Activated B cell treated with CpG ODN at 0.5 μM for 24 hours (primary cell): ENCODE measurements at regions not wholly inside any gene's neighbourhood (a gene's known extent, or its start where the extent isn't known, plus 50 kb on each side); places are given as distances from the start of the nearest gene placed in this dataset.

Experiments used
- ATAC-seq: fragments of 200-7000 bp; cut with Tn5 transposase; one replicate; pipeline ENCODE4 v1.10.0; 2021; ENCODE audit warnings: low read depth, mild to moderate bottlenecking, moderate library complexity
- CTCF ChIA-PET: fragments of 350-600 bp; sonication (Branson Sonifier 250); formaldehyde crosslinking; loops from one replicate; lab custom pipeline; 2021; ENCODE audit warnings: antibody characterized with exemption; lab: Charles Lee
- POLR2A ChIA-PET: fragments of 350-600 bp; sonication (Branson Sonifier 250); formaldehyde crosslinking; loops from one replicate; lab custom pipeline; 2021; ENCODE audit warnings: antibody characterized with exemption; lab: Charles Lee
- DNase-seq: peaks from one replicate; pipeline ENCODE4 v3.0.0; 2022
- H3K27ac Mint-ChIP-seq: one replicate; pipeline ENCODE4 v1.8.0; 2020; ENCODE audit warnings: mixed read lengths
- H3K27me3 Mint-ChIP-seq: one replicate; pipeline ENCODE4 v1.8.0; 2021; ENCODE audit warnings: mixed read lengths
- H3K36me3 Mint-ChIP-seq: one replicate; pipeline ENCODE4 v1.8.0; 2021; ENCODE audit warnings: low read depth, mixed read lengths
- H3K4me1 Mint-ChIP-seq: one replicate; pipeline ENCODE4 v1.8.0; 2021; ENCODE audit warnings: mixed read lengths
- H3K4me3 Mint-ChIP-seq: one replicate; pipeline ENCODE4 v1.8.0; 2020; ENCODE audit warnings: mild to moderate bottlenecking, mixed read lengths
- H3K9me3 Mint-ChIP-seq: one replicate; pipeline ENCODE4 v1.8.0; 2020; ENCODE audit warnings: mixed read lengths
- intact Hi-C: fragments of 100-400 bp; cut with micrococcal nuclease; formaldehyde crosslinking; loops from one replicate; pipeline ENCODE4 v1.15.1; 2024
- TF ChIP-seq, protein P1 (sequence below): fragments of 200-600 bp; IDR thresholded peaks from one replicate; pipeline ENCODE4 v1.8.0; 2022; ENCODE audit warnings: antibody characterized with exemption, mild to moderate bottlenecking

DNA sequence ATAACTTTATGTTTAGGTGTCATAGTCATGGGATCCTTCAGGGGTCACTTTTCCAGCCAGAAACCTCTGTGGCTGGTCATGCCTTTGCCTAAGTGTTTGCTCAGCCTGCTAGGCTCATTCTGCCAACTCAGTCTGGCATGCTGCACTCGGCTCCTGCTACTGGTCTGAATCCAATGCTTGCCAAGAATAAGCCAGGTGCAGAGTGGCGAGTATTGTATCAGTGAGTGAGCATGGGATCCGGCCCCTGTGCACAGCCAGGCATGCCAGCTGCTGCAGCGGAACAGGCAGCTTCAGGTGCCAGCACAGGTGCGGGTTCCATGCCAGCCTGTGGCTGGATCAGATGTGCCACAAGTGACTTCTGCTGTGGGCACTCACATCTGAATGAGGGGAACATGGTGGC, 1269.3 kb upstream of the CNTN5 start:
- intact Hi-C loops, result no loop called here
- TF ChIP-seq, protein P1, sequence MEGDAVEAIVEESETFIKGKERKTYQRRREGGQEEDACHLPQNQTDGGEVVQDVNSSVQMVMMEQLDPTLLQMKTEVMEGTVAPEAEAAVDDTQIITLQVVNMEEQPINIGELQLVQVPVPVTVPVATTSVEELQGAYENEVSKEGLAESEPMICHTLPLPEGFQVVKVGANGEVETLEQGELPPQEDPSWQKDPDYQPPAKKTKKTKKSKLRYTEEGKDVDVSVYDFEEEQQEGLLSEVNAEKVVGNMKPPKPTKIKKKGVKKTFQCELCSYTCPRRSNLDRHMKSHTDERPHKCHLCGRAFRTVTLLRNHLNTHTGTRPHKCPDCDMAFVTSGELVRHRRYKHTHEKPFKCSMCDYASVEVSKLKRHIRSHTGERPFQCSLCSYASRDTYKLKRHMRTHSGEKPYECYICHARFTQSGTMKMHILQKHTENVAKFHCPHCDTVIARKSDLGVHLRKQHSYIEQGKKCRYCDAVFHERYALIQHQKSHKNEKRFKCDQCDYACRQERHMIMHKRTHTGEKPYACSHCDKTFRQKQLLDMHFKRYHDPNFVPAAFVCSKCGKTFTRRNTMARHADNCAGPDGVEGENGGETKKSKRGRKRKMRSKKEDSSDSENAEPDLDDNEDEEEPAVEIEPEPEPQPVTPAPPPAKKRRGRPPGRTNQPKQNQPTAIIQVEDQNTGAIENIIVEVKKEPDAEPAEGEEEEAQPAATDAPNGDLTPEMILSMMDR, result no peak
- no peak overlapping the region for H3K4me3 Mint-ChIP-seq
- ChIA-PET CTCF (no interaction called here), POLR2A (no interaction called here)
- peaks cover 3% of the 10 kb centered on the region for H3K9me3 Mint-ChIP-seq
- DNase-seq (no peak), ATAC-seq (no peak)
- no peaks in the 10 kb centered on the region for H3K4me1 Mint-ChIP-seq
- H3K27me3 Mint-ChIP-seq, result no peaks in the 10 kb centered on the region
- no peak overlapping the region for H3K27ac Mint-ChIP-seq
- H3K36me3 Mint-ChIP-seq, result no peaks in the 10 kb centered on the region

DNA sequence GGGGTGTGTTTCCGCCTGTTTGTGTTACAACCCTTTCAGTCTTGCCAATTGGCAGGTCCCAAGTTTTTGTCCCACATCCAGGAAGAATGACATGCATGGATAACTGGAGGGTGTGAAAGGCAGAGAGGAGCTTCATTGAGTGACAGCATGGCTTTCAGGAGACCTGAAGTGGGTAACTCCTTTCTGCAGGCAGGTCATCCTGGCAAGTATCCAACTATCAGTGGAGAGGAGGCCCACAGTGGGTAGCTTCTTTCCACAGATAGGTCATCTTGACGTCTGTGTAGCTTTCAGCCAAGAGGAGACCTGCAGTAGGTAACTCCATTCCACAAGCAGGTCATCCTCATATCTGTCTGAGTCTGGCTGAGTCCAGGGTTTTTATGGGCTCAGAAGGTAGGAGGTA, 1268.8 kb upstream of the CNTN5 start:
- H3K27me3 Mint-ChIP-seq, result no peaks in the 10 kb centered on the region
- H3K9me3 Mint-ChIP-seq, result peaks cover 3% of the 10 kb centered on the region
- ATAC-seq (no peak), DNase-seq (no peak)
- ChIA-PET CTCF (no interaction called here), POLR2A (no interaction called here)
- H3K4me1 Mint-ChIP-seq, result no peaks in the 10 kb centered on the region
- intact Hi-C loops, result no loop called here
- TF ChIP-seq, protein P1, result no peak
- no peak overlapping the region for H3K27ac Mint-ChIP-seq
- H3K4me3 Mint-ChIP-seq, result no peak overlapping the region
- H3K36me3 Mint-ChIP-seq, result no peaks in the 10 kb centered on the region

DNA sequence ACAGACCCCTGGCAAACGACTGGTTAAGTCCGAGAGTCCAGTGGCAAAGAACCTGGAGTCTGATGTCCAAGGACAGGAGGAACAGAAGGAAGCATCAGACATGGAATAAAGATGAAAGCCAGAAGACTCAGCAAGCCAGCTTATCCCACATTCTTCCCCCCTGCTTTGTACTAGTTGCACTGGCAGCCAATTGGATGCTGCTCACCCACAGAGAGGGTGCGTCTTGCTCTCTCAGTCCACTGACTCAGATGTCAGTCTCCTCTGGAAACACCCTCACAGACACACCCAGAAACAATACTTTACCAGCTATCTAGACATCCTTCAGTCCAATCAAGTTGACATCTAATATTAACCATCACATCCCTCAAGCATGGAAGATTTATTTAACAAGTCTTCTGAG, 1265.8 kb upstream of the CNTN5 start:
- Mint-ChIP-seq H3K27me3 (no peaks in the 10 kb centered on the region), H3K27ac (no peak overlapping the region), H3K9me3 (peaks cover 3% of the 10 kb centered on the region), H3K4me3 (no peak overlapping the region), H3K4me1 (no peaks in the 10 kb centered on the region), H3K36me3 (no peaks in the 10 kb centered on the region)
- no peak for DNase-seq
- CTCF ChIA-PET, result no interaction called here
- TF ChIP-seq, protein P1, result no peak
- no peak for ATAC-seq
- POLR2A ChIA-PET, result no interaction called here
- intact Hi-C loops, result no loop called here

DNA sequence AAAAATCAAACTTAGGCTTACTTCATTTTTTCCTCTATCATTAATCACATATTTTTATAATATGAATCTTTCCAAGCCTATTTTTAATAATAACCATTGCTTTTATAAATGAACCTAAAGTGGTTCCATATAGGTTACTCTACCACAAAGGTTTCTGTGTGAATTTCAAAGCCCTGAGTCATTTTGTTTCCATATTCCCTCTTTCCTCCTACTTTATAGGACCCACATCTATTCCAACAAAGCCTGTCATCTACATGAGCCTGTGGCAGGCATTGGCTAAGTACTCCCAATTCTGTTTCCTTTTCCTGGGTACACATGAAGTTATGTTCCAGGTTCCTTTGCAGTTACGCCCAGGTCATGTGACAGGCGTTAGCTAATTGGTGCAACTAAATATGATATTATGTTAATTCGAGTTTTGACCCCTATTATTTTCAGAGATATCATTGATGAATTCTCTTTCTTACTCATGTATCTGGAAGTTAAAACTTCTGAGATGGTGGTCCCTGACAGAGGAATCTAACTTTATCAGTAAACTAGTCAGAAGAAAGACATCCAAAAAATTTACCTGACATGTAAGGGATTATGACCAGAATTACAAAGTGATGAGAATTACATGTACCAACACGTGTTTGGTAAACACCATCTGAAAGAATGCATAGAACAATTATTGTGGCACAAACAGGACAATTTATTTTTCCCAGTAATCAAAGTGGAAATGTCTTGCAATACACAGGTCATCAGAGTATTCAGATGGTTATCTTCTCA, 1264.0 kb upstream of the CNTN5 start:
- peaks cover 3% of the 10 kb centered on the region for H3K9me3 Mint-ChIP-seq
- ChIA-PET CTCF (no interaction called here), POLR2A (no interaction called here)
- no peak for ATAC-seq
- DNase-seq, result no peak
- no peak overlapping the region for H3K27ac Mint-ChIP-seq
- no peaks in the 10 kb centered on the region for H3K4me1 Mint-ChIP-seq
- intact Hi-C loops, result no loop called here
- H3K36me3 Mint-ChIP-seq, result no peaks in the 10 kb centered on the region
- H3K4me3 Mint-ChIP-seq, result no peak overlapping the region
- TF ChIP-seq, protein P1, result no peak
- H3K27me3 Mint-ChIP-seq, result no peaks in the 10 kb centered on the region

DNA sequence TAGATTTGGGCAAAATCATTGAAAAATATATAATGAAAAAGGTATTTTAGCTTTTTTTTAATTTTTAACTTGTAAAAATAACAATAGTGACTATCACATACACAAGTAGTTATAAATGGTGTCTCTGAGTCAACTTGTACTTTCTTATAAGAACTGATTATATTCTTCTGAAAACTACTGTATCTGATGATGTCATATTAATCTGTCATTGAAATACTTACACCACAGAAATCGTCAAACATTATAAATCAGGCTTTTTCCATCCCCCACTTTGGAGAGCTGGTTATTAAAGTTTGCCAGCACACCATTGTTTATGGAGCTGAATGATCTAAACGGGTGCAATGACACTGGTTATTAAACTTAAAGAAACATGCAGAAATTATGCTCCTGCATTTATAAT, 1259.6 kb upstream of the CNTN5 start:
- POLR2A ChIA-PET, result no interaction called here
- no peak for DNase-seq
- Mint-ChIP-seq H3K4me3 (no peak overlapping the region), H3K4me1 (no peaks in the 10 kb centered on the region), H3K27me3 (no peaks in the 10 kb centered on the region), H3K36me3 (no peaks in the 10 kb centered on the region), H3K27ac (no peak overlapping the region), H3K9me3 (peaks cover 6% of the 10 kb centered on the region)
- intact Hi-C loops, result no loop called here
- no peak for ATAC-seq
- TF ChIP-seq, protein P1, result no peak
- CTCF ChIA-PET, result no interaction called here
